PC-9 (cell line): ENCODE measurements at regions not wholly inside any gene's neighbourhood (a gene's known extent, or its start where the extent isn't known, plus 50 kb on each side); places are given as distances from the start of the nearest gene placed in this dataset.

Experiments
- BruUV-seq: library from RNA; stranded (reverse); fragments of 400-500 nt; replicated peaks from 2 replicates; lab custom pipeline; 2021; lab: Mats Ljungman, UMichigan
- CTCF ChIA-PET: fragments of 300-600 bp; sonication (Branson Sonifier 250); formaldehyde crosslinking; loops from one replicate; lab custom pipeline; 2022; ENCODE audit warnings: antibody characterized with exemption; lab: Charles Lee
- POLR2A ChIA-PET: fragments of 300-600 bp; sonication (Branson Sonifier 250); formaldehyde crosslinking; loops from one replicate; lab custom pipeline; 2022; ENCODE audit warnings: antibody characterized with exemption; ENCODE audit not compliant: unreplicated experiment; lab: Charles Lee
- DNase-seq, 2 experiments: peaks; one replicate each; pipeline versions ENCODE4 v3.0.0 to v3.0.0-alpha.2; 2015 to 2022; ENCODE audit warnings: mixed read lengths in 1 of 2
- H2AFZ ChIP-seq: fragments of 200-600 bp; sonication (generic); 2 replicates; pipeline ENCODE4 v1.8.1; 2017; ENCODE audit warnings: antibody characterized with exemption
- H3F3A ChIP-seq: fragments of 200-600 bp; sonication (generic); 2 replicates; pipeline ENCODE4 v1.8.1; 2017; ENCODE audit warnings: antibody characterized with exemption, mild to moderate bottlenecking, low read depth; ENCODE audit not compliant: insufficient read depth
- H3K27ac ChIP-seq: fragments of 200-600 bp; sonication (generic); 2 replicates; pipeline ENCODE4 v1.6.1; 2016; ENCODE audit warnings: mixed run types
- H3K27me3 ChIP-seq: fragments of 200-600 bp; sonication (generic); 2 replicates; pipeline ENCODE4 v1.6.1; 2016; ENCODE audit warnings: low read depth, mixed run types; ENCODE audit not compliant: insufficient read depth
- H3K36me3 ChIP-seq: fragments of 200-600 bp; sonication (generic); 2 replicates; pipeline ENCODE4 v1.6.1; 2016; ENCODE audit warnings: low read depth, mixed run types
- H3K4me1 ChIP-seq: fragments of 200-600 bp; sonication (generic); replicated peaks from 2 replicates; pipeline ENCODE4 v1.6.1; 2016; ENCODE audit warnings: mixed run types; ENCODE audit not compliant: insufficient read depth
- H3K4me2 ChIP-seq: fragments of 200-600 bp; sonication (generic); 2 replicates; pipeline ENCODE4 v1.6.1; 2017; ENCODE audit warnings: mixed run types
- H3K4me3 ChIP-seq: fragments of 200-600 bp; sonication (generic); 2 replicates; pipeline ENCODE4 v1.6.1; 2016; ENCODE audit warnings: mixed run types
- H3K79me2 ChIP-seq: fragments of 200-600 bp; sonication (generic); 2 replicates; pipeline ENCODE4 v1.6.1; 2017; ENCODE audit warnings: low read depth, mixed run types
- H3K9me2 ChIP-seq: fragments of 200-600 bp; sonication (generic); 2 replicates; pipeline ENCODE4 v1.8.1; 2017; ENCODE audit warnings: mild to moderate bottlenecking; ENCODE audit not compliant: insufficient read depth
- H3K9me3 ChIP-seq: fragments of 200-600 bp; sonication (generic); 2 replicates; pipeline ENCODE4 v1.8.1; 2016; ENCODE audit warnings: low read depth; ENCODE audit not compliant: insufficient read depth
- H4K20me1 ChIP-seq: fragments of 200-600 bp; sonication (generic); 2 replicates; pipeline ENCODE4 v1.8.1; 2017; ENCODE audit not compliant: insufficient read depth
- CTCF ChIP-seq: fragments of 200-600 bp; sonication (generic); conservative IDR thresholded peaks from 2 replicates; pipeline ENCODE4 v1.6.1; 2017; ENCODE audit warnings: mixed run types, antibody characterized with exemption, mild to moderate bottlenecking, moderate library complexity
- EZH2 ChIP-seq: fragments of 200-600 bp; sonication (generic); IDR thresholded peaks from 2 replicates; pipeline ENCODE4 v1.8.0; 2017; ENCODE audit warnings: antibody characterized with exemption, low read depth
- intact Hi-C: fragments of 100-400 bp; cut with micrococcal nuclease; formaldehyde crosslinking; loops from one replicate; pipeline ENCODE4 v1.10.0; 2022; ENCODE audit not compliant: unreplicated experiment

- peaks cover 10% of the 10 kb centered on the region; the same call in 1 of the 2 replicates for H3K9me3 ChIP-seq
Measured at GRCh38 chr12:68447797-68448260, 115.7 kb upstream of the MDM1 start.

GRCh38 chr12:68449196-68449595, 117.0 kb upstream of the MDM1 start:
- intact Hi-C loops: no loop called here

More at GRCh38 chr12:68447797-68448260, 115.7 kb upstream of the MDM1 start:
- H3F3A ChIP-seq: no peaks in the 10 kb centered on the region
- H3K9me2 ChIP-seq: no peaks in the 10 kb centered on the region
- POLR2A ChIA-PET: no interaction called here
- BruUV-seq: no TSS peak
- no peaks in the 10 kb centered on the region for H3K36me3 ChIP-seq
- no peaks in the 10 kb centered on the region for H4K20me1 ChIP-seq
- H2AFZ ChIP-seq: no peak overlapping the region
- no peak overlapping the region for H3K4me2 ChIP-seq
- CTCF ChIA-PET: no interaction called here
- no peaks in the 10 kb centered on the region for H3K27me3 ChIP-seq
- no peaks in the 10 kb centered on the region for H3K79me2 ChIP-seq
- H3K4me3 ChIP-seq: no peak overlapping the region
- intact Hi-C loops: no loop called here
- no peaks in the 10 kb centered on the region for H3K4me1 ChIP-seq
- no peak overlapping the region for H3K27ac ChIP-seq
- DNase-seq: no peak
- TF ChIP-seq CTCF (no peak), EZH2 (no peak)

GRCh38 chr12:68450947-68451260, 118.7 kb upstream of the MDM1 start:
- no TSS peak for BruUV-seq

More at GRCh38 chr12:68449196-68449595, 117.0 kb upstream of the MDM1 start:
- H3K9me2 ChIP-seq: no peaks in the 10 kb centered on the region
- DNase-seq: no peak
- H4K20me1 ChIP-seq: no peaks in the 10 kb centered on the region
- BruUV-seq: no TSS peak
- POLR2A ChIA-PET: no interaction called here
- no peak overlapping the region for H3K4me2 ChIP-seq
- CTCF ChIA-PET: no interaction called here
- H3K79me2 ChIP-seq: no peaks in the 10 kb centered on the region
- no peak for TF ChIP-seq CTCF
- H3K4me1 ChIP-seq: no peaks in the 10 kb centered on the region
- 0 out of 2 replicates have a peak, but pooled peaks cover 5% of the 10 kb centered on the region for H3K9me3 ChIP-seq
- no peaks in the 10 kb centered on the region for H3F3A ChIP-seq
- H3K4me3 ChIP-seq: no peak overlapping the region
- H3K27ac ChIP-seq: no peak overlapping the region
- no peaks in the 10 kb centered on the region for H3K27me3 ChIP-seq
- H3K36me3 ChIP-seq: no peaks in the 10 kb centered on the region
- no peak overlapping the region for H2AFZ ChIP-seq

More at GRCh38 chr12:68450947-68451260, 118.7 kb upstream of the MDM1 start:
- Histone ChIP-seq H3K27me3 (no peaks in the 10 kb centered on the region), H3K9me3 (no peaks in the 10 kb centered on the region), H3K4me3 (no peak overlapping the region), H2AFZ (no peak overlapping the region), H3K36me3 (no peaks in the 10 kb centered on the region), H3K9me2 (no peaks in the 10 kb centered on the region), H4K20me1 (no peaks in the 10 kb centered on the region), H3K4me1 (no peaks in the 10 kb centered on the region), H3K4me2 (no peak overlapping the region), H3K79me2 (no peaks in the 10 kb centered on the region), H3K27ac (no peak overlapping the region), H3F3A (no peaks in the 10 kb centered on the region)
- CTCF ChIA-PET: no interaction called here
- DNase-seq: no peak
- POLR2A ChIA-PET: no interaction called here
- intact Hi-C loops: no loop called here
- TF ChIP-seq CTCF (no peak), EZH2 (no peak)
